GM18868 (cell line): ENCODE measurements at regions not wholly inside any gene's neighbourhood (a gene's known extent, or its start where the extent isn't known, plus 50 kb on each side); places are given as distances from the start of the nearest gene placed in this dataset.

ENCODE experiments used
- ATAC-seq: cut with Tn5 transposase; IDR thresholded peaks from one replicate; pipeline ENCODE4 v1.9.1; 2021; ENCODE audit warnings: mild to moderate bottlenecking, moderate library complexity; ENCODE audit not compliant: unreplicated experiment

GRCh38 chr18:68532328-68532885 is 182.5 kb downstream of the TMX3 start:
- ATAC-seq: peak; percentile 59

GRCh38 chr18:68525091-68525490 is 189.8 kb downstream of the TMX3 start:
- no peak for ATAC-seq

GRCh38 chr18:68520406-68521075 is 194.4 kb downstream of the TMX3 start:
- peak; percentile 90 for ATAC-seq

GRCh38 chr18:68519336-68519735 is 195.6 kb downstream of the TMX3 start:
- no peak for ATAC-seq

GRCh38 chr18:68509902-68510301 is 205.0 kb downstream of the TMX3 start:
- no peak for ATAC-seq

DNA sequence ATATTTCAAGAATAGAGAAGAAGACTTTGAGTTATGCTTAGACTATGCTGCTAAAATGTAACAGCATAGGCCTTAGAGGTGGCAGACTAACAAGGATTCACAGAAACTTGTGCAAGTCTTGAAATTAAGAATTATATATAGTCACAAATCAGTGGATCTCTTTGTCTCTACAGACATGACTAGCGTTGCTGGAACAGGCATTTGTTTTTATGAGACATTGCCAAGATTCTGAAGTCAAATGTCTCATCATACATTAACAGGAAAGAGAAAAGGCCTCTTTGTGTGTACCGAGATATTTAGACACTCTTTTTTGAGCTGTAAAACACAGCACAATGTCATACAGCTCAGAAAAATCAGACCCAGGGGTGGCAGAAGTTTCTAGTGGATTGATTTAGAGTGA is 207.1 kb downstream of the TMX3 start:
- no peak for ATAC-seq

DNA sequence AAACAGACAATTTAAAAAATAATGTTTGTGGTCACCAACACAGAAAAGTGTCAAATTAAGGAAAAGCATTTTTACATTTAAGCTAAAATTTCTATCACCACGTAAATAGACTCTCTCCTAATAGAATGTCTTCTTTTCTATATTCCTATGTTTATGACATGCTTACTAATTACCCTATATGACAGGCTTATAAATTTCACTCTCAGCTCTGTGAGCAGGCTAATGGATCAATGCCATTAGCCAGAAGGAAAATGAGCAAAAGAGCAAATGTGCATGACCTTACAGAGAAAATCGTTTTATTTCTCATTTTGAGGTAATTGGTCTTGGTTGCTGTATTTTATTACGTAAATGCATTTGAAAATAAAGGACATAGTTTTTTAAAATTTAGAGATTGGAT is 209.7 kb downstream of the TMX3 start:
- no peak for ATAC-seq

- ATAC-seq: no peak
These were observed 210.3 kb downstream of the TMX3 start for GRCh38 chr18:68504441-68505177.

- ATAC-seq: no peak
These were observed 214.4 kb downstream of the TMX3 start for GRCh38 chr18:68500556-68500955.

DNA sequence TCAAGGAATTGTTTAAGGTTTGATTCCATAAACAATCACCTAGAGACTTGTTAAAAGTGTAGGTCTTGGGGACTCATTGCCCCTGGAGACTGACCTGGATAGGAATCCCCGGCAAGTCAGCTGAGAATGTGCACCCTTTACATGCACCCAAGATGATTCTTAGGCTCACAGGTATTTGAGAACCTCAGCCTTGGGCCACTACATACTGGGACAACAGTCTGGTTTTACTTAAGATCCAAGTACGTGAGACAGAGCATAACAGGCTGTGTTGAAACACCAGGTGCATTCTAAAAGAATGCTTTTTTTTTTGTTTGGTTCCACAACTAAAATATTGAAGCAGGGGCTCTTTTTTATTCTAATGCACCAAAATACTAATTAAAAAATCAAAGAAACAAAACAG is 215.8 kb downstream of the TMX3 start:
- ATAC-seq: no peak

DNA sequence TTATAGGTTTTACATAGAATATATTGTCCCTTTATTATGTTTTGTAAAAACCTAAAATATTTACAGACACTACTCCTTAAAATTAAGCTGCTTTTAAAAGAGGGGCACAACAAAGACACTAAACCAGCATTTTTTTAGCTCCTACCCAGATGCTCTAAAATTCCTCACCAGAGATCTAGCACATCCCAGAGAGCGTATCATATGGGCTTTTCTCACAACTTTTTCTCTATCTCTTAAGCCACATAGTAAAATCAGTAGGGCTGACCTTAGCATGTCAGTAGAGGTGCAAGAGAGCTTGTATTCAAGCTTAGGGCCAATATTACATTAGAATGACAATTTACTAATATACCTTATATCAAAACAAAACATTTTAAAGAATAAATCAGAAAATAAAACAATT is 216.3 kb downstream of the TMX3 start:
- no peak for ATAC-seq

GRCh38 chr18:68498185-68498584 is 216.7 kb downstream of the TMX3 start:
- ATAC-seq: no peak

DNA sequence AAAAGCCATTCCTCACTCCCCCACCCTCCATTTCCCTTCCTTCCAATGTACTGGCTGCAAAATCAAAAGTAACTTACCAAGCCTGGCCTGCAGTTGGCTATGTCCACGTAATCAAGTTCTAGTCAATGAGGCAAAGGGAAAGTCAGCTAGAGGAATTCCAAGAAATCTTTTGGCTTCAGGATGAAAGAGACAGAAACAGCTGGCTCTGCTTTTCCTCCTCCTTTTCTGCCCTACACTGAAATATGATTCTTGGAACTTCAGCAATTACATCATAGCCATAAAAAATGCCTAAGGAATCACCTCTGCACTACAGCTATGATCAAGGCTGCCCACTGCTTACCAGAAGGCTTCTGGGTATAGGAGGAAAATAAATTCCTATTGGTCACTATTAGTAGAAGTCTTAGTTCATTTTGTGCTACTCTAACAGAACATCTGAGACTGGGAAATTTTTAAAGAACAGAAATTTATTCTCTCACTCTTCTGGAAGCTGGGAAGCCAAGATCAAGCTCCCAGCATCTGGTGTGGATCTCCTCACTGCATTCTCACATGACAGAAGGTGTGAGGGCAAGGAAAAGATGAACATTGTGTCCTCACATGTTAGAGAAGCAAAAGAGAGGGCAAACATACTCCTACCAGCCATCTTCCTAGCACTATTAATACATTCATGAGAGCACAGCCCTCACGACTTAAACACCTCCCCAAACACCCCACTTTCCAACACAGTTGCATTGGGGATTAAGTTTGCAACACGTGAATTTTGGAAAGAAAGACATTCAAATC is 219.9 kb downstream of the TMX3 start:
- ATAC-seq: no peak

GRCh38 chr18:68489013-68489792 is 225.7 kb downstream of the TMX3 start:
- ATAC-seq: no peak

- no peak for ATAC-seq
These were observed 230.7 kb downstream of the TMX3 start for GRCh38 chr18:68484241-68484640.

DNA sequence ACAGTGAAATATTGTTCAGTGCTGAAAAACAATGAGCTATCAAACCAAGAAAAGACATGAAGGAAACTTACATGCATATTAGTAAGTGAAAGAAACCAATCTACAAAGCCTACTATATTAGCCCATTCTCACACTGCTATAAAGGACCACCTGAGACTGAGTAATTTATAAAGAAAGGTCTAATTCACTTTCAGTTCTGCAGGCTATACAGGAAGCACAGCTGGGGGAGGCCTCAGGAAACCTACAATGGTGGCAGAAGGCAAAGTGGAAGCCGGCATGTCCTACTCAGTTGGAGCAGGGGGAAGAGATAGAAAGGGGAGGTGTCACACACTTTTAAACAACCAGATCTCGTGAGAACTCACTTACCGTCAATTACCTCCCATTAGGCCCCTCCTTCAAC is 232.1 kb downstream of the TMX3 start:
- no peak for ATAC-seq

GRCh38 chr18:68480196-68480595 is 234.7 kb downstream of the TMX3 start:
- no peak for ATAC-seq

GRCh38 chr18:68478246-68478645 is 236.7 kb downstream of the TMX3 start:
- ATAC-seq: peak; percentile 68

DNA sequence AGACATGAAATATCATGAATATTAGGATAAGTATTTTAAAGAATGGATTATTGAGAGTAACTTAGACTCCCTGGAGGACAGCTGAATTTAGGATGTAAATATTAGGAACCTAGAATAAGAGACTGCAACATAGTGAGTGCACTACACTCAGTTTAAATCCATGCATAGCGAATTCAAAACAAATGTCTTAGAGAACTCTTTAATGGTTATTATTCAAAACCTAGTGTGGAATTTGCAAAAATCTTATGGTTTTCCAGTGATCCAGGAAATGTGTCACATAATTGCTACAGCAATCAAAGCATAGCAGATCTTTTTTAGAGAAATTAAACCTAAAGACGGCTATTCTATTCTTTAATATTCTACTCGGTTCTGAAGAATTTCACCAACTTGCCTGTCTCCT is 239.0 kb downstream of the TMX3 start:
- no peak for ATAC-seq

DNA sequence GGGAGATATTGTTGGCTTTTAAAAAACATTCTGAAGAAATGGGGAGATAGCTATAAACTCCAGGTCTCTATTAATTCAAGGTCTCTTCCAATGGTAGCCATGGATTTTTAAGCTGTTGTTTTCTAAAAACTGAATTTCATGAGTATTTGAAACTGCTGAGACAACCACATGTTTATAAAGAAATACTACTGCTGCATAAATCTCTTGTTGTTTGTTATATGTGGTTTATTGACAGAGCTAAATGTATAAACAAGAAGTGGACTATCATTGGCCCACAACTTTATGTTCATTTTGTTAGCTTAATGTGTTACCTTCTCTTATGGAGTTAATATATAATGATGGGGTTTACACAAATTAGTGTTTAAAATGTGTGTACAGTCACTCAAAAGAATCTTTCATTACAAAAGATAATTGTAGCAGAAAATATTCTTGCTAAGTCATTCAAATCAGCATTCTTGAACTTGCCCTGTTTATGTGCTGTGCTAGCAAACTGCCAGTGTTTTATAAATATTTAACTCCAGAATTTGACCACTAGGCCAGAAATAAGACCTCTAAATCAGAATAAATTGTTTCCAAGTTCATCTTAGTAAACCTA is 242.1 kb downstream of the TMX3 start:
- no peak for ATAC-seq
